K562 (cell line): ENCODE measurements at regions not wholly inside any gene's neighbourhood (a gene's known extent, or its start where the extent isn't known, plus 50 kb on each side); places are given as distances from the start of the nearest gene placed in this dataset.

Experiments
- ATAC-seq: fragments of 200-7000 bp; cut with Tn5 transposase; 3 replicates; pipeline ENCODE4 v1.9.1; 2020; ENCODE audit warnings: moderate library complexity
- BruUV-seq: library from RNA; stranded (reverse); fragments of 400-500 nt; replicated peaks from 2 replicates; lab custom pipeline; 2021; lab: Mats Ljungman, UMichigan
- CTCF ChIA-PET: fragments of 300-600 bp; formaldehyde crosslinking; extraction: SDS; loops from one replicate; lab custom pipeline; 2021; ENCODE audit warnings: low intra/inter-chr PET ratio; lab: Yijun Ruan, JAX
- POLR2A ChIA-PET: fragments of 300-600, 350-650 bp; sonication (Branson Sonifier 250); formaldehyde crosslinking; extraction: SDS; loops from one replicate; lab custom pipeline; 2021; ENCODE audit warnings: antibody characterized with exemption, inconsistent platforms; lab: Yijun Ruan, JAX
- DNase-seq, 4 experiments: peaks; one replicate each; pipeline versions ENCODE4 v3.0.0 to v3.0.0-alpha.2; 2011 to 2018; ENCODE audit warnings: low spot score in 3 of 4, mixed read lengths in 3 of 4; ENCODE audit errors: extremely low read depth in 1 of 4
- FAIRE-seq: peaks from 2 replicates; lab custom pipeline; 2011; peaks lifted over from hg19 to GRCh38; lab: Jason Lieb, UNC
- H2AFZ ChIP-seq: 2 replicates; pipeline ENCODE4 v1.6.0; 2011; ENCODE audit warnings: low read depth, low read length, control low read depth, inconsistent platforms
- H3K27ac ChIP-seq: fragments of 200-600 bp; 3 replicates; pipeline ENCODE4 v1.8.0; 2011; ENCODE audit warnings: low read depth, mild to moderate bottlenecking, control low read depth, inconsistent platforms, low read length, moderate library complexity, mixed read lengths; ENCODE audit errors: extremely low read depth
- H3K27me3 ChIP-seq, 2 experiments: fragments of 300-600 bp in 1 of 2; 2 replicates in 1 of 2; 3 replicates in 1 of 2; pipeline versions ENCODE4 v1.6.0 to v1.8.0; 2011; ENCODE audit warnings: inconsistent platforms in 2 of 2, low read length in 2 of 2, mild to moderate bottlenecking in 1 of 2, mixed read lengths in 1 of 2, moderate library complexity in 1 of 2; ENCODE audit not compliant: control insufficient read depth in 2 of 2, insufficient read depth in 2 of 2
- H3K36me3 ChIP-seq: fragments of 300-600 bp; 3 replicates; pipeline ENCODE4 v1.8.0; 2011; ENCODE audit warnings: mild to moderate bottlenecking, low read length, inconsistent platforms; ENCODE audit not compliant: control insufficient read depth, insufficient read depth
- H3K4me1 ChIP-seq, 2 experiments: fragments of 200-600 bp in 1 of 2; replicated peaks in 1 of 2; 2 replicates in 1 of 2; 3 replicates in 1 of 2; pipeline versions ENCODE4 v1.5.1 to v1.8.0; 2011; ENCODE audit warnings: inconsistent platforms in 2 of 2, low read length in 2 of 2, mild to moderate bottlenecking in 1 of 2, mixed read lengths in 1 of 2, moderate library complexity in 1 of 2; ENCODE audit not compliant: control insufficient read depth in 2 of 2, insufficient read depth in 2 of 2
- H3K4me2 ChIP-seq: 2 replicates; pipeline ENCODE4 v1.6.1; 2011; ENCODE audit warnings: low read length, control low read depth, inconsistent platforms, mixed read lengths; ENCODE audit not compliant: insufficient read depth
- H3K4me3 ChIP-seq: fragments of 200-600 bp; sonication (generic), shearing (Covaris generic); 2 replicates; pipeline ENCODE4 v1.5.1; 2016; ENCODE audit warnings: control low read depth, inconsistent platforms
- H3K79me2 ChIP-seq: fragments of 200-600 bp; 3 replicates; pipeline ENCODE4 v1.8.0; 2011; ENCODE audit warnings: low read length, inconsistent platforms; ENCODE audit not compliant: control insufficient read depth, insufficient read depth
- H3K9ac ChIP-seq, 2 experiments: 2 replicates each; pipeline versions ENCODE4 v1.6.0 to v1.6.1; 2011; ENCODE audit warnings: low read depth in 2 of 2, low read length in 2 of 2, control low read depth in 1 of 2, inconsistent platforms in 1 of 2, mild to moderate bottlenecking in 1 of 2, mixed read lengths in 1 of 2; ENCODE audit not compliant: insufficient read depth in 1 of 2
- H3K9me1 ChIP-seq: one replicate; pipeline ENCODE4 v1.6.0; 2011; ENCODE audit warnings: inconsistent platforms, mild to moderate bottlenecking, low read length, moderate library complexity; ENCODE audit not compliant: control insufficient read depth, insufficient read depth
- H3K9me3 ChIP-seq: replicated peaks from 2 replicates; pipeline ENCODE4 v1.5.1; 2011; ENCODE audit warnings: low read depth, low read length, inconsistent platforms; ENCODE audit not compliant: control insufficient read depth, insufficient read depth
- H4K20me1 ChIP-seq: replicated peaks from 2 replicates; pipeline ENCODE4 v1.6.1; 2011; ENCODE audit warnings: low read length, inconsistent platforms, mixed read lengths; ENCODE audit not compliant: control insufficient read depth, insufficient read depth
- GATAD2A ChIP-seq: fragments of 450-650 bp; IDR thresholded peaks from 2 replicates; pipeline ENCODE4 v1.6.1; 2017
- NFXL1 ChIP-seq: fragments of 450-650 bp; formaldehyde crosslinking; IDR thresholded peaks from 2 replicates; pipeline ENCODE4 v1.4.0; 2021; ENCODE audit warnings: mild to moderate bottlenecking
- PHF8 ChIP-seq: fragments of 200-600 bp; sonication (generic); IDR thresholded peaks from 2 replicates; pipeline ENCODE4 v1.6.1; 2012; ENCODE audit warnings: mixed run types, mild to moderate bottlenecking, inconsistent platforms, low read length, moderate library complexity, borderline replicate concordance
- RBBP5 ChIP-seq: fragments of 200-600 bp; sonication (generic); IDR thresholded peaks from 2 replicates; pipeline ENCODE4 v1.6.1; 2012; ENCODE audit warnings: borderline replicate concordance, mild to moderate bottlenecking, low read length, control low read depth, inconsistent platforms; ENCODE audit not compliant: insufficient read depth, poor library complexity, severe bottlenecking
- ZBTB17 ChIP-seq: fragments of 450-650 bp; formaldehyde crosslinking; IDR thresholded peaks from 2 replicates; pipeline ENCODE4 v1.4.0; 2020; ENCODE audit warnings: mild to moderate bottlenecking
- ZNF551 ChIP-seq: fragments of 250-450 bp; sonication (Bioruptor Pico); IDR thresholded peaks from 2 replicates; pipeline ENCODE4 v1.5.0; 2021; ENCODE audit warnings: mild to moderate bottlenecking, moderate library complexity
- WGBS: fragments of 100-300 bp; shearing (Covaris generic); methylation state at CpG from one replicate; pipeline ENCODE4 v1.1.6; 2016; ENCODE audit warnings: low coverage, mixed read lengths; ENCODE audit not compliant: insufficient coverage; ENCODE audit errors: missing lambda C conversion rate; 5-methylcytosine and 5-hydroxymethylcytosine counted together
- in situ Hi-C: fragments of 300-500 bp; cut with MboI; formaldehyde crosslinking; loops from 4 replicates; pipeline ENCODE4 v1.15.0; 2018; ENCODE audit warnings: inconsistent platforms, mixed read lengths
- intact Hi-C: fragments of 100-400 bp; cut with micrococcal nuclease; formaldehyde crosslinking; loops from 2 replicates; pipeline ENCODE4 v1.14.2; 2022
- TF ChIP-seq, protein P1 (sequence below): fragments of 450-650 bp; IDR thresholded peaks from 2 replicates; pipeline ENCODE4 v1.6.1; 2016; ENCODE audit warnings: low read depth
- TF ChIP-seq, protein P2 (sequence below): fragments of 450-650 bp; IDR thresholded peaks from 2 replicates; pipeline ENCODE4 v1.6.1; 2016; ENCODE audit warnings: antibody characterized with exemption
- TF ChIP-seq, protein P3 (sequence below): sonication (generic); formaldehyde crosslinking; IDR thresholded peaks from 2 replicates; pipeline ENCODE4 v1.8.0; 2023; ENCODE audit warnings: mild to moderate bottlenecking, missing genetic modification reagents

DNA sequence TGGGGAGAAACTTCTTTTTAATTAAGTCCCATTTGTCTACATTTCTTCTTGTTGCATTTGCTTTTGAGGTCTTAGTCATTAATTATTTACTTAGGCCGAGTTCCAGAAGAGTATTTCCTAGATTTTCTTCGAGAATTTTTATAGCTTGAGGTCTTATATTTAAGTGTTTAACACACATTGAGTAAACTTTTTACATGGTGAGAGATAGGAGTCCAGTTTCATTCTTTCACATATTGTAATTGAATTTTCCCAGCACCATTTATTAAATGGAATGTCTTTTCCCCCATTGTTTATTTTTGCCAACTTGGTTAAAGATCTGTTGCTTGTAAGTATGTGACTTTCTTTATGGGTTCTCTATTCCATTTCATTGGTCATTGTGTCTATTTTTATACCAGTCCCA, 1344.0 kb upstream of the RAG2 start:
- ChIA-PET CTCF (no interaction called here), POLR2A (no interaction called here)
- Histone ChIP-seq H3K4me1 (no peaks in the 10 kb centered on the region), H3K4me2 (no peak overlapping the region), H3K79me2 (no peaks in the 10 kb centered on the region), H3K36me3 (no peaks in the 10 kb centered on the region), H3K9ac (no peak overlapping the region), H3K9me3 (no peaks in the 10 kb centered on the region; the same call in 1 of the 2 replicates), H3K27me3 (no peaks in the 10 kb centered on the region), H4K20me1 (no peaks in the 10 kb centered on the region), H3K4me3 (no peak overlapping the region), H3K27ac (no peak overlapping the region), H2AFZ (no peak overlapping the region), H3K9me1 (no peaks in the 10 kb centered on the region)
- no TSS peak for BruUV-seq
- FAIRE-seq = no peak
- intact Hi-C loops = no loop called here
- DNase-seq = no peak
- in situ Hi-C loops = no loop called here
- no peak for ATAC-seq
- 0% methylated on average over 2 of the region's 2 CpGs for WGBS
- TF ChIP-seq RBBP5 = no peak
- TF ChIP-seq GATAD2A = no peak
- no peak for TF ChIP-seq ZBTB17
- TF ChIP-seq ZNF551 (CRISPR knock-in tag) = no peak
- TF ChIP-seq, protein P1, sequence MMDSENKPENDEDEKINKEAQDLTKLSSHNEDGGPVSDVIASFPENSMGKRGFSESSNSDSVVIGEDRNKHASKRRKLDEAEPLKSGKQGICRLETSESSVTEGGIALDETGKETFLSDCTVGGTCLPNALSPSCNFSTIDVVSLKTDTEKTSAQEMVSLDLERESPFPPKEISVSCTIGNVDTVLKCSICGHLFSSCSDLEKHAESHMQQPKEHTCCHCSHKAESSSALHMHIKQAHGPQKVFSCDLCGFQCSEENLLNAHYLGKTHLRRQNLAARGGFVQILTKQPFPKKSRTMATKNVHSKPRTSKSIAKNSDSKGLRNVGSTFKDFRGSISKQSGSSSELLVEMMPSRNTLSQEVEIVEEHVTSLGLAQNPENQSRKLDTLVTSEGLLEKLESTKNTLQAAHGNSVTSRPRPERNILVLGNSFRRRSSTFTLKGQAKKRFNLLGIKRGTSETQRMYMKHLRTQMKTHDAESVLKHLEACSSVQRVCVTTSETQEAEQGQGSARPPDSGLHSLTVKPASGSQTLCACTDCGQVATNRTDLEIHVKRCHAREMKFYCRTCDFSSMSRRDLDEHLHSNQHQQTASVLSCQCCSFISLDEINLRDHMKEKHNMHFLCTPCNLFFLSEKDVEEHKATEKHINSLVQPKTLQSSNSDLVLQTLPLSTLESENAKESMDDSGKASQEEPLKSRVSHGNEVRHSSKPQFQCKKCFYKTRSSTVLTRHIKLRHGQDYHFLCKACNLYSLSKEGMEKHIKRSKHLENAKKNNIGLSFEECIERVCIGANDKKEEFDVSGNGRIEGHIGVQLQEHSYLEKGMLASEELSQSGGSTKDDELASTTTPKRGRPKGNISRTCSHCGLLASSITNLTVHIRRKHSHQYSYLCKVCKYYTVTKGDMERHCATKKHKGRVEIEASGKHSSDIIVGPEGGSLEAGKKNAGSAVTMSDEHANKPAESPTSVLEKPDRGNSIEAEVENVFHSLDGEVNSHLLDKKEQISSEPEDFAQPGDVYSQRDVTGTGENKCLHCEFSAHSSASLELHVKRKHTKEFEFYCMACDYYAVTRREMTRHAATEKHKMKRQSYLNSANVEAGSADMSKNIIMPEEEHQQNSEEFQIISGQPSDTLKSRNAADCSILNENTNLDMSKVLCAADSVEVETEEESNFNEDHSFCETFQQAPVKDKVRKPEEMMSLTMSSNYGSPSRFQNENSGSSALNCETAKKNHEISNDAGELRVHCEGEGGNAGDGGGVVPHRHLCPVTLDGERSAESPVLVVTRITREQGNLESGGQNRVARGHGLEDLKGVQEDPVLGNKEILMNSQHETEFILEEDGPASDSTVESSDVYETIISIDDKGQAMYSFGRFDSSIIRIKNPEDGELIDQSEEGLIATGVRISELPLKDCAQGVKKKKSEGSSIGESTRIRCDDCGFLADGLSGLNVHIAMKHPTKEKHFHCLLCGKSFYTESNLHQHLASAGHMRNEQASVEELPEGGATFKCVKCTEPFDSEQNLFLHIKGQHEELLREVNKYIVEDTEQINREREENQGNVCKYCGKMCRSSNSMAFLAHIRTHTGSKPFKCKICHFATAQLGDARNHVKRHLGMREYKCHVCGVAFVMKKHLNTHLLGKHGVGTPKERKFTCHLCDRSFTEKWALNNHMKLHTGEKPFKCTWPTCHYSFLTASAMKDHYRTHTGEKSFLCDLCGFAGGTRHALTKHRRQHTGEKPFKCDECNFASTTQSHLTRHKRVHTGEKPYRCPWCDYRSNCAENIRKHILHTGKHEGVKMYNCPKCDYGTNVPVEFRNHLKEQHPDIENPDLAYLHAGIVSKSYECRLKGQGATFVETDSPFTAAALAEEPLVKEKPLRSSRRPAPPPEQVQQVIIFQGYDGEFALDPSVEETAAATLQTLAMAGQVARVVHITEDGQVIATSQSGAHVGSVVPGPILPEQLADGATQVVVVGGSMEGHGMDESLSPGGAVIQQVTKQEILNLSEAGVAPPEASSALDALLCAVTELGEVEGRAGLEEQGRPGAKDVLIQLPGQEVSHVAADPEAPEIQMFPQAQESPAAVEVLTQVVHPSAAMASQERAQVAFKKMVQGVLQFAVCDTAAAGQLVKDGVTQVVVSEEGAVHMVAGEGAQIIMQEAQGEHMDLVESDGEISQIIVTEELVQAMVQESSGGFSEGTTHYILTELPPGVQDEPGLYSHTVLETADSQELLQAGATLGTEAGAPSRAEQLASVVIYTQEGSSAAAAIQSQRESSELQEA = no peak
- TF ChIP-seq, protein P2, sequence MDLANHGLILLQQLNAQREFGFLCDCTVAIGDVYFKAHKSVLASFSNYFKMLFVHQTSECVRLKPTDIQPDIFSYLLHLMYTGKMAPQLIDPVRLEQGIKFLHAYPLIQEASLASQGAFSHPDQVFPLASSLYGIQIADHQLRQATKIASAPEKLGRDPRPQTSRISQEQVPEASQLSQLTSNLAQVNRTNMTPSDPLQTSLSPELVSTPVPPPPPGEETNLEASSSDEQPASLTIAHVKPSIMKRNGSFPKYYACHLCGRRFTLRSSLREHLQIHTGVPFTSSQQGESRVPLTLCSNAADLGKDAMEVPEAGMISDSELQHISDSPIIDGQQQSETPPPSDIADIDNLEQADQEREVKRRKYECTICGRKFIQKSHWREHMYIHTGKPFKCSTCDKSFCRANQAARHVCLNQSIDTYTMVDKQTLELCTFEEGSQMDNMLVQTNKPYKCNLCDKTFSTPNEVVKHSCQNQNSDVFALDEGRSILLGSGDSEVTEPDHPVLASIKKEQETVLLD = no peak
- TF ChIP-seq PHF8 = no peak
- TF ChIP-seq, protein P3, sequence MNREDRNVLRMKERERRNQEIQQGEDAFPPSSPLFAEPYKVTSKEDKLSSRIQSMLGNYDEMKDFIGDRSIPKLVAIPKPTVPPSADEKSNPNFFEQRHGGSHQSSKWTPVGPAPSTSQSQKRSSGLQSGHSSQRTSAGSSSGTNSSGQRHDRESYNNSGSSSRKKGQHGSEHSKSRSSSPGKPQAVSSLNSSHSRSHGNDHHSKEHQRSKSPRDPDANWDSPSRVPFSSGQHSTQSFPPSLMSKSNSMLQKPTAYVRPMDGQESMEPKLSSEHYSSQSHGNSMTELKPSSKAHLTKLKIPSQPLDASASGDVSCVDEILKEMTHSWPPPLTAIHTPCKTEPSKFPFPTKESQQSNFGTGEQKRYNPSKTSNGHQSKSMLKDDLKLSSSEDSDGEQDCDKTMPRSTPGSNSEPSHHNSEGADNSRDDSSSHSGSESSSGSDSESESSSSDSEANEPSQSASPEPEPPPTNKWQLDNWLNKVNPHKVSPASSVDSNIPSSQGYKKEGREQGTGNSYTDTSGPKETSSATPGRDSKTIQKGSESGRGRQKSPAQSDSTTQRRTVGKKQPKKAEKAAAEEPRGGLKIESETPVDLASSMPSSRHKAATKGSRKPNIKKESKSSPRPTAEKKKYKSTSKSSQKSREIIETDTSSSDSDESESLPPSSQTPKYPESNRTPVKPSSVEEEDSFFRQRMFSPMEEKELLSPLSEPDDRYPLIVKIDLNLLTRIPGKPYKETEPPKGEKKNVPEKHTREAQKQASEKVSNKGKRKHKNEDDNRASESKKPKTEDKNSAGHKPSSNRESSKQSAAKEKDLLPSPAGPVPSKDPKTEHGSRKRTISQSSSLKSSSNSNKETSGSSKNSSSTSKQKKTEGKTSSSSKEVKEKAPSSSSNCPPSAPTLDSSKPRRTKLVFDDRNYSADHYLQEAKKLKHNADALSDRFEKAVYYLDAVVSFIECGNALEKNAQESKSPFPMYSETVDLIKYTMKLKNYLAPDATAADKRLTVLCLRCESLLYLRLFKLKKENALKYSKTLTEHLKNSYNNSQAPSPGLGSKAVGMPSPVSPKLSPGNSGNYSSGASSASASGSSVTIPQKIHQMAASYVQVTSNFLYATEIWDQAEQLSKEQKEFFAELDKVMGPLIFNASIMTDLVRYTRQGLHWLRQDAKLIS (CRISPR knock-in tag) = no peak
- no peak for TF ChIP-seq NFXL1 (CRISPR knock-in tag)
